ENCODE measurements at regions not wholly inside any gene's neighbourhood (a gene's known extent, or its start where the extent isn't known, plus 50 kb on each side); places are given as distances from the start of the nearest gene placed in this dataset.
"Not testable (repeated sequence)": the region's sequence is repeated elsewhere in the genome, so short reads cannot be mapped to it uniquely, and the experiment has no call there.

DNA sequence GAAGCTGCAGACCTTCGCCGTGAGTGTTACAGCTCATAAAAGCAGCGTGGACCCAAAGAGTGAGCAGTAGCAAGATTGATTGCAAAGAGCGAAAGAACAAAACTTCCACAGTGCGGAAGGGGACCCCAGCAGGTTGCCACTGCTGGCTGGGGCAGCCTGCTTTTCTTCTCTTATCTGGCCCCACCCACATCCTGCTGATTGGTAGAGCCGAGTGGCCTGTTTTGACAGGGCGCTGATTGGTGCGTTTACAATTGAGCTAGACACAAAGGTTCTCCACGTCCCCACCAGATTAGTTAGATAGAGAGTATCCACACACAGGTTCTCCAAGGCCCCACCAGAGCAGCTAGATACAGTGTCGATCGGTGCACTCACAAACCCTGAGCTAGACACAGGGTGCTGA, 961.8 kb downstream of the CNTNAP5 start:
- TF ChIP-seq, protein P1, sequence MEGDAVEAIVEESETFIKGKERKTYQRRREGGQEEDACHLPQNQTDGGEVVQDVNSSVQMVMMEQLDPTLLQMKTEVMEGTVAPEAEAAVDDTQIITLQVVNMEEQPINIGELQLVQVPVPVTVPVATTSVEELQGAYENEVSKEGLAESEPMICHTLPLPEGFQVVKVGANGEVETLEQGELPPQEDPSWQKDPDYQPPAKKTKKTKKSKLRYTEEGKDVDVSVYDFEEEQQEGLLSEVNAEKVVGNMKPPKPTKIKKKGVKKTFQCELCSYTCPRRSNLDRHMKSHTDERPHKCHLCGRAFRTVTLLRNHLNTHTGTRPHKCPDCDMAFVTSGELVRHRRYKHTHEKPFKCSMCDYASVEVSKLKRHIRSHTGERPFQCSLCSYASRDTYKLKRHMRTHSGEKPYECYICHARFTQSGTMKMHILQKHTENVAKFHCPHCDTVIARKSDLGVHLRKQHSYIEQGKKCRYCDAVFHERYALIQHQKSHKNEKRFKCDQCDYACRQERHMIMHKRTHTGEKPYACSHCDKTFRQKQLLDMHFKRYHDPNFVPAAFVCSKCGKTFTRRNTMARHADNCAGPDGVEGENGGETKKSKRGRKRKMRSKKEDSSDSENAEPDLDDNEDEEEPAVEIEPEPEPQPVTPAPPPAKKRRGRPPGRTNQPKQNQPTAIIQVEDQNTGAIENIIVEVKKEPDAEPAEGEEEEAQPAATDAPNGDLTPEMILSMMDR (IDR thresholded peaks at IDR 0.05; ENCODE audit: low read depth, low read length) = not testable (repeated sequence)
- not testable (repeated sequence) for TF ChIP-seq EZH2phosphoT487 (IDR thresholded peaks at IDR 0.05; ENCODE audit: low read depth)
